ENCODE measurements at regions not wholly inside any gene's neighbourhood (a gene's known extent, or its start where the extent isn't known, plus 50 kb on each side); places are given as distances from the start of the nearest gene placed in this dataset.

GRCh38 chr22:42190274-42190673 is 59.7 kb upstream of the CYP2D6 start:
- no peak for TF ChIP-seq CREB1 (CRISPR knock-in tag; IDR thresholded peaks at IDR 0.05; ENCODE audit: low read depth)
- no peak for TF ChIP-seq NANOG (IDR thresholded peaks at IDR 0.05; ENCODE audit: borderline replicate concordance)
- TF ChIP-seq ZNF331 (CRISPR knock-in tag; IDR thresholded peaks at IDR 0.05; ENCODE audit: low read depth) = no peak
- no peak for TF ChIP-seq POLR2AphosphoS5 (IDR thresholded peaks at IDR 0.05; ENCODE audit: low read depth)
- TF ChIP-seq EZH2phosphoT487 (IDR thresholded peaks at IDR 0.05; ENCODE audit: unreplicated experiment) = no peak
- TF ChIP-seq STAT1 (IDR thresholded peaks at IDR 0.05; ENCODE audit: unreplicated experiment) = no peak
- TF ChIP-seq, protein P1, sequence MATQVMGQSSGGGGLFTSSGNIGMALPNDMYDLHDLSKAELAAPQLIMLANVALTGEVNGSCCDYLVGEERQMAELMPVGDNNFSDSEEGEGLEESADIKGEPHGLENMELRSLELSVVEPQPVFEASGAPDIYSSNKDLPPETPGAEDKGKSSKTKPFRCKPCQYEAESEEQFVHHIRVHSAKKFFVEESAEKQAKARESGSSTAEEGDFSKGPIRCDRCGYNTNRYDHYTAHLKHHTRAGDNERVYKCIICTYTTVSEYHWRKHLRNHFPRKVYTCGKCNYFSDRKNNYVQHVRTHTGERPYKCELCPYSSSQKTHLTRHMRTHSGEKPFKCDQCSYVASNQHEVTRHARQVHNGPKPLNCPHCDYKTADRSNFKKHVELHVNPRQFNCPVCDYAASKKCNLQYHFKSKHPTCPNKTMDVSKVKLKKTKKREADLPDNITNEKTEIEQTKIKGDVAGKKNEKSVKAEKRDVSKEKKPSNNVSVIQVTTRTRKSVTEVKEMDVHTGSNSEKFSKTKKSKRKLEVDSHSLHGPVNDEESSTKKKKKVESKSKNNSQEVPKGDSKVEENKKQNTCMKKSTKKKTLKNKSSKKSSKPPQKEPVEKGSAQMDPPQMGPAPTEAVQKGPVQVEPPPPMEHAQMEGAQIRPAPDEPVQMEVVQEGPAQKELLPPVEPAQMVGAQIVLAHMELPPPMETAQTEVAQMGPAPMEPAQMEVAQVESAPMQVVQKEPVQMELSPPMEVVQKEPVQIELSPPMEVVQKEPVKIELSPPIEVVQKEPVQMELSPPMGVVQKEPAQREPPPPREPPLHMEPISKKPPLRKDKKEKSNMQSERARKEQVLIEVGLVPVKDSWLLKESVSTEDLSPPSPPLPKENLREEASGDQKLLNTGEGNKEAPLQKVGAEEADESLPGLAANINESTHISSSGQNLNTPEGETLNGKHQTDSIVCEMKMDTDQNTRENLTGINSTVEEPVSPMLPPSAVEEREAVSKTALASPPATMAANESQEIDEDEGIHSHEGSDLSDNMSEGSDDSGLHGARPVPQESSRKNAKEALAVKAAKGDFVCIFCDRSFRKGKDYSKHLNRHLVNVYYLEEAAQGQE (IDR thresholded peaks at IDR 0.05; ENCODE audit: unreplicated experiment) = no peak
- no peak for TF ChIP-seq ETS1 (IDR thresholded peaks at IDR 0.05)
- no peak for TF ChIP-seq ZNF114 (CRISPR knock-in tag; IDR thresholded peaks at IDR 0.05)
- no peak for TF ChIP-seq ZNF462 (CRISPR knock-in tag; IDR thresholded peaks at IDR 0.05)
- TF ChIP-seq, protein P2, sequence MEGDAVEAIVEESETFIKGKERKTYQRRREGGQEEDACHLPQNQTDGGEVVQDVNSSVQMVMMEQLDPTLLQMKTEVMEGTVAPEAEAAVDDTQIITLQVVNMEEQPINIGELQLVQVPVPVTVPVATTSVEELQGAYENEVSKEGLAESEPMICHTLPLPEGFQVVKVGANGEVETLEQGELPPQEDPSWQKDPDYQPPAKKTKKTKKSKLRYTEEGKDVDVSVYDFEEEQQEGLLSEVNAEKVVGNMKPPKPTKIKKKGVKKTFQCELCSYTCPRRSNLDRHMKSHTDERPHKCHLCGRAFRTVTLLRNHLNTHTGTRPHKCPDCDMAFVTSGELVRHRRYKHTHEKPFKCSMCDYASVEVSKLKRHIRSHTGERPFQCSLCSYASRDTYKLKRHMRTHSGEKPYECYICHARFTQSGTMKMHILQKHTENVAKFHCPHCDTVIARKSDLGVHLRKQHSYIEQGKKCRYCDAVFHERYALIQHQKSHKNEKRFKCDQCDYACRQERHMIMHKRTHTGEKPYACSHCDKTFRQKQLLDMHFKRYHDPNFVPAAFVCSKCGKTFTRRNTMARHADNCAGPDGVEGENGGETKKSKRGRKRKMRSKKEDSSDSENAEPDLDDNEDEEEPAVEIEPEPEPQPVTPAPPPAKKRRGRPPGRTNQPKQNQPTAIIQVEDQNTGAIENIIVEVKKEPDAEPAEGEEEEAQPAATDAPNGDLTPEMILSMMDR (conservative IDR thresholded peaks at IDR 0.05; ENCODE audit: low read depth in 2 of 2) = no peak
- TF ChIP-seq EZH2 (IDR thresholded peaks at IDR 0.05; ENCODE audit: low read depth, unreplicated experiment) = no peak
- TF ChIP-seq JUNB (IDR thresholded peaks at IDR 0.05; ENCODE audit: unreplicated experiment) = no peak
- ATAC-seq = no peak
- peaks cover 98% of the 10 kb centered on the region for H3K79me2 ChIP-seq (replicated peaks; ENCODE audit: insufficient read depth)

More at GRCh38 chr22:42190274-42190673, 59.7 kb upstream of the CYP2D6 start:
- Mint-ChIP-seq H3K4me1 (peaks cover 65% of the 10 kb centered on the region), H3K27ac (no peak overlapping the region), H3K36me3 (ENCODE audit: low read depth) (no peaks in the 10 kb centered on the region), H3K4me3 (no peak overlapping the region), H3K27me3 (ENCODE audit: insufficient read depth, low read depth, poor library complexity) (no peaks in the 10 kb centered on the region), H3K9me3 (no peaks in the 10 kb centered on the region)
- Histone ChIP-seq H3K9me2 (ENCODE audit: insufficient read depth) (no peaks in the 10 kb centered on the region), H3K4me2 (no peak overlapping the region), H3F3A (replicated peaks; ENCODE audit: low read depth) (no peaks in the 10 kb centered on the region), H4K20me1 (replicated peaks; ENCODE audit: insufficient read depth) (peaks cover 76% of the 10 kb centered on the region), H3K4me1 (ENCODE audit: insufficient read depth) (peaks cover 22% of the 10 kb centered on the region), H3K27me3 (ENCODE audit: insufficient read depth) (no peaks in the 10 kb centered on the region), H3K27ac (ENCODE audit: low read depth) (no peak overlapping the region), H3K36me3 (ENCODE audit: insufficient read depth) (no peaks in the 10 kb centered on the region), H2AFZ (no peak overlapping the region), H3K4me3 (no peak overlapping the region)
- no peak for DNase-seq (ENCODE audit: low spot score)
